GM21423 (cell line): ENCODE measurements at regions not wholly inside any gene's neighbourhood (a gene's known extent, or its start where the extent isn't known, plus 50 kb on each side); places are given as distances from the start of the nearest gene placed in this dataset.

Experiments used
- ATAC-seq: cut with Tn5 transposase; IDR thresholded peaks from one replicate; pipeline ENCODE4 v1.9.1; 2021; ENCODE audit warnings: mild to moderate bottlenecking, moderate library complexity; ENCODE audit not compliant: unreplicated experiment

DNA sequence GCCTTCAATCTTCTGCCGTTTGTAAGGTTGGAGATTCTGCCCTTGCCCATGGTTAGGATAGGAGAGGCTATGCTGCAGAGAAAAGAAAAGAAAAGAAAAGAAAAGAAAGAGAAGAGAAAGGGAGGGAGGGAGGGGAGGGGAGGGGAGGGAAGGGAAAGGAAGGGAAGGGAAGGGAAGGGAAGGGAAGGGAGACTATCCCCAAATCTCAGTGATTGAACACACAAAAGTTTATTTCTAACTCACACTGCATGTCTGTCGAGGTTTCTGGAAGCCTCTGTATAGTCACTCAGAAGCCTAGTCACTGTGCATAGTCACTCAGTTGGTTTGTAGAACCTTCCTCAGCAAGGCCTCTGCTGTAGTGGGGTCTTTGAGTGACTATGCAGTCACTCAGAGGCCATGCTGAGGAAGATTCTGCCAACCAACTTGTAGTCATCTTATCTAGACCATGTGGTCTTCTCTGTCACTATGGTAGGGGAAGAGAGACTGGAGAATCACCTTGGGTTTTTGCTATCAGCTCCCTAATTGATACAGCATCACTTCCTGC, 52.3 kb upstream of the ABCC9 start:
- ATAC-seq = no peak

GRCh38 chr12:21992823-21993222, 51.6 kb upstream of the ABCC9 start:
- ATAC-seq = peak; percentile 77

- ATAC-seq = no peak
Observed at GRCh38 chr12:21991526-21991925, 50.3 kb upstream of the ABCC9 start.
